Karpas-422 (cell line): ENCODE measurements at regions not wholly inside any gene's neighbourhood (a gene's known extent, or its start where the extent isn't known, plus 50 kb on each side); places are given as distances from the start of the nearest gene placed in this dataset.

ENCODE experiments used
- DNase-seq: peaks from one replicate; pipeline ENCODE4 v3.0.0-alpha.2; 2015
- H2AFZ ChIP-seq: fragments of 200-600 bp; sonication (generic); 2 replicates; pipeline ENCODE4 v1.6.1; 2014; ENCODE audit warnings: antibody characterized with exemption, low read length, mixed read lengths
- H3K27ac ChIP-seq: fragments of 200-600 bp; sonication (generic); 2 replicates; pipeline ENCODE4 v1.5.1; 2014; ENCODE audit warnings: mild to moderate bottlenecking, low read length, moderate library complexity
- H3K27me3 ChIP-seq: fragments of 200-600 bp; sonication (generic); 2 replicates; pipeline ENCODE4 v1.6.1; 2014; ENCODE audit warnings: low read length, mixed read lengths
- H3K36me3 ChIP-seq: fragments of 200-600 bp; sonication (generic); 2 replicates; pipeline ENCODE4 v1.6.1; 2014; ENCODE audit warnings: low read length, mixed read lengths; ENCODE audit not compliant: insufficient read depth
- H3K4me1 ChIP-seq: fragments of 200-600 bp; sonication (generic); 2 replicates; pipeline ENCODE4 v1.6.1; 2014; ENCODE audit warnings: mild to moderate bottlenecking, low read length, mixed read lengths
- H3K4me2 ChIP-seq: fragments of 200-600 bp; sonication (generic); 2 replicates; pipeline ENCODE4 v1.6.1; 2014; ENCODE audit warnings: low read length, low read depth, mild to moderate bottlenecking; ENCODE audit not compliant: poor library complexity, severe bottlenecking
- H3K4me3 ChIP-seq: fragments of 200-600 bp; sonication (generic); 2 replicates; pipeline ENCODE4 v1.5.1; 2014; ENCODE audit warnings: mild to moderate bottlenecking, antibody characterized with exemption, low read length, mixed read lengths
- H3K79me2 ChIP-seq: fragments of 200-600 bp; sonication (generic); 2 replicates; pipeline ENCODE4 v1.6.1; 2014; ENCODE audit warnings: mild to moderate bottlenecking, low read length, mixed read lengths
- H3K9ac ChIP-seq: fragments of 200-600 bp; sonication (generic); 2 replicates; pipeline ENCODE4 v1.6.0; 2014; ENCODE audit warnings: low read length
- H3K9me2 ChIP-seq: fragments of 200-600 bp; sonication (generic), shearing (Covaris generic); replicated peaks from 2 replicates; pipeline ENCODE4 v1.6.0; 2014; ENCODE audit warnings: mild to moderate bottlenecking, low read length, moderate library complexity; ENCODE audit not compliant: insufficient read depth
- H3K9me3 ChIP-seq: fragments of 300-700, 200-600 bp; sonication (generic); 2 replicates; pipeline ENCODE4 v1.6.1; 2014; ENCODE audit warnings: low read length, mixed read lengths
- H4K20me1 ChIP-seq: fragments of 200-600 bp; sonication (generic); 2 replicates; pipeline ENCODE4 v1.6.1; 2014; ENCODE audit warnings: mild to moderate bottlenecking, antibody characterized with exemption, low read length, low read depth; ENCODE audit not compliant: insufficient read depth

GRCh38 chr5:57817001-57817453 is 334.4 kb upstream of the ACTBL2 start:
- H3K4me1 ChIP-seq = no peaks in the 10 kb centered on the region
- H2AFZ ChIP-seq = no peak overlapping the region
- H3K36me3 ChIP-seq = no peaks in the 10 kb centered on the region
- H4K20me1 ChIP-seq = no peaks in the 10 kb centered on the region
- no peak for DNase-seq
- no peak overlapping the region for H3K4me2 ChIP-seq
- no peaks in the 10 kb centered on the region for H3K79me2 ChIP-seq
- H3K27me3 ChIP-seq = no peaks in the 10 kb centered on the region
- H3K9me2 ChIP-seq = no peaks in the 10 kb centered on the region
- H3K27ac ChIP-seq = no peak overlapping the region
- no peak overlapping the region for H3K9ac ChIP-seq
- H3K9me3 ChIP-seq = no peaks in the 10 kb centered on the region
- no peak overlapping the region for H3K4me3 ChIP-seq

DNA sequence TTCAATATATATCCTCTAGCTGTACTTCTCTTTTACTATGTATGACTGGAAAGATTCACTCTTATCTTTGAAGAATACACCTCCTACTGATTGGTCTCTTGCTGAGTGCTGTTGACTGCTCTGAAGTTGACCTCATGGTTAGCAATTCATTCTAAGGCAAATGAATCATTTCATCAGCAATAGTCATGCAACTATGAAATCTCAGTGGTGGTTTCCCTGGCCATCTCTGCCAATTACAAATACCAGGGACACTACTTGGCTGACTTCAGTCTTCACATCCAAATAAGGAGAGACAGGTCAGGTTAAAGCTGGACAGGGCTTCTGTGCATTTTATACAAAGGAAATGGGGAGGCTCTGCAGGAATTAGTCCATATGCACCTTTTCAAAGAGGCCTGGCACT is 333.5 kb upstream of the ACTBL2 start:
- Histone ChIP-seq H3K4me1 (no peaks in the 10 kb centered on the region), H3K27me3 (no peaks in the 10 kb centered on the region), H3K9me3 (no peaks in the 10 kb centered on the region), H3K9ac (no peak overlapping the region), H4K20me1 (no peaks in the 10 kb centered on the region), H2AFZ (no peak overlapping the region), H3K4me2 (no peak overlapping the region), H3K4me3 (no peak overlapping the region), H3K79me2 (no peaks in the 10 kb centered on the region), H3K36me3 (no peaks in the 10 kb centered on the region), H3K27ac (no peak overlapping the region), H3K9me2 (no peaks in the 10 kb centered on the region)
- no peak for DNase-seq

DNA sequence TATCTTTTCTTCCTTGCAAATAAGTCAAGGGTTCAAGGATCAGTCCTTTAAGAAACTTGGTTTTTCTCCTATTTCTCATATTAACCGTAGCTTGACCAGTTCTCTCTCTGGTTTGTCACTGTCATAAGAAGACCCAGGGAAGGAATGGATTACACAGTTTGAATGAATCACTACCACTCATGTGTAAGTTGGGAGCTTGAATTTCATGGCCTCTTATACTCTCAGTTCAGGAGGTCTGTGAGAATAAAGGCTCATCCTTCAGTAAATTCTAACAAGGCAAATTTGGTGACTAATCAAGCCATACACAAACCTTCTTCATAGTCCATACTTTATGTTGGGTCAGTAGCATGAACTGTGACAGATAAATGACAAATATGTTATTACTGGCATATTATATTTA is 323.1 kb upstream of the ACTBL2 start:
- H4K20me1 ChIP-seq = no peaks in the 10 kb centered on the region
- no peaks in the 10 kb centered on the region for H3K4me1 ChIP-seq
- no peaks in the 10 kb centered on the region for H3K9me3 ChIP-seq
- H3K4me3 ChIP-seq = no peak overlapping the region
- no peaks in the 10 kb centered on the region for H3K27me3 ChIP-seq
- no peaks in the 10 kb centered on the region for H3K79me2 ChIP-seq
- H3K9ac ChIP-seq = no peak overlapping the region
- no peaks in the 10 kb centered on the region for H3K36me3 ChIP-seq
- H3K4me2 ChIP-seq = no peak overlapping the region
- DNase-seq = no peak
- H3K9me2 ChIP-seq = no peaks in the 10 kb centered on the region
- H3K27ac ChIP-seq = no peak overlapping the region
- H2AFZ ChIP-seq = no peak overlapping the region

- H3K36me3 ChIP-seq = no peaks in the 10 kb centered on the region
- no peaks in the 10 kb centered on the region for H4K20me1 ChIP-seq
- no peaks in the 10 kb centered on the region for H3K27me3 ChIP-seq
- H2AFZ ChIP-seq = no peak overlapping the region
- H3K9ac ChIP-seq = no peak overlapping the region
- H3K9me2 ChIP-seq = no peaks in the 10 kb centered on the region
- H3K9me3 ChIP-seq = no peaks in the 10 kb centered on the region
- no peak for DNase-seq
- no peaks in the 10 kb centered on the region for H3K79me2 ChIP-seq
- no peak overlapping the region for H3K4me3 ChIP-seq
- no peak overlapping the region for H3K27ac ChIP-seq
- H3K4me2 ChIP-seq = no peak overlapping the region
- no peaks in the 10 kb centered on the region for H3K4me1 ChIP-seq
Measured at GRCh38 chr5:57805170-57805569, 322.6 kb upstream of the ACTBL2 start.

DNA sequence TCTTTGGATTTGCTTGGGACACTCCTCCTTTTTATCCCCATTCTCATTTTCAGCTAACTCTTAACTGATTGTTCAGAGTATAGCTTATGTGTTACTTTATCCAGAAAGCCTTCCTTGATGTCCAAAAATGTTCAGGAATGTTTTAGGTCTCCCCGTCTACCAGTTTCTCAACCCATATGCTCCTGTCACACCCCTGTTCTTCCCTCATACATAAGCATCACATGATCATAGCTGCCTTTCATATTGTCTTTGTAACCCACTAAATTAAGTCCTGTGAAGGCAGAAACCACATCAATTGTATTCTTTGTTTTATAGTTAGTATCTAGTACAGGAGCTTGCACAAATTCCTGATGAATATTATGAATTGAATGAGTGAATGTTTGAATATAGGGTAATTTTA is 321.9 kb upstream of the ACTBL2 start:
- Histone ChIP-seq H3K4me2 (no peak overlapping the region), H3K9me2 (no peaks in the 10 kb centered on the region), H3K4me1 (no peaks in the 10 kb centered on the region), H3K9ac (no peak overlapping the region), H3K36me3 (no peaks in the 10 kb centered on the region), H3K9me3 (no peaks in the 10 kb centered on the region), H3K27ac (no peak overlapping the region), H3K79me2 (no peaks in the 10 kb centered on the region), H3K27me3 (no peaks in the 10 kb centered on the region), H4K20me1 (no peaks in the 10 kb centered on the region), H2AFZ (no peak overlapping the region), H3K4me3 (no peak overlapping the region)
- DNase-seq = no peak

DNA sequence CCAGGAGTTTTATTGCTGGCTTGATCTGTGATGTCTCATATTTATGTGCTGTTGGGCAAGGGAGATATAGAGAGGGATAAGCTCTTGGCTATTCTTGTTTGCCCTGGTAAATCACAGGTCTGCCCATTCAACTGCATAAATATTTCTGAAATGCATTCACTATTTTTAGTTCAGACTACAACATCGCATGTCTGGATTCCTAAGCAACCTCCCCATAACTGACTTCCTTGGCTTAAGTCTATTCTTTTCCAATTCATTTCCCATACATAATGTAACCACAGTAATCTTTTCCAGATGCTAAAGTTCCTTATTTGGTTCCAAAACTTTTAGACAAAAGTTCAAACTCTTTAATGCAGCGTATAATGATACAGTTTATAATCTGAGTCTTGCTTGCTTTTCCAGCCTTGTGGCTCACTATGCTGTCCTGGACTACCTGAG is 321.4 kb upstream of the ACTBL2 start:
- no peaks in the 10 kb centered on the region for H3K79me2 ChIP-seq
- no peak overlapping the region for H3K9ac ChIP-seq
- DNase-seq = no peak
- no peaks in the 10 kb centered on the region for H3K9me2 ChIP-seq
- no peak overlapping the region for H2AFZ ChIP-seq
- H3K4me3 ChIP-seq = no peak overlapping the region
- H4K20me1 ChIP-seq = no peaks in the 10 kb centered on the region
- H3K9me3 ChIP-seq = no peaks in the 10 kb centered on the region
- H3K4me1 ChIP-seq = no peaks in the 10 kb centered on the region
- no peak overlapping the region for H3K27ac ChIP-seq
- no peaks in the 10 kb centered on the region for H3K27me3 ChIP-seq
- H3K36me3 ChIP-seq = no peaks in the 10 kb centered on the region
- H3K4me2 ChIP-seq = no peak overlapping the region

DNA sequence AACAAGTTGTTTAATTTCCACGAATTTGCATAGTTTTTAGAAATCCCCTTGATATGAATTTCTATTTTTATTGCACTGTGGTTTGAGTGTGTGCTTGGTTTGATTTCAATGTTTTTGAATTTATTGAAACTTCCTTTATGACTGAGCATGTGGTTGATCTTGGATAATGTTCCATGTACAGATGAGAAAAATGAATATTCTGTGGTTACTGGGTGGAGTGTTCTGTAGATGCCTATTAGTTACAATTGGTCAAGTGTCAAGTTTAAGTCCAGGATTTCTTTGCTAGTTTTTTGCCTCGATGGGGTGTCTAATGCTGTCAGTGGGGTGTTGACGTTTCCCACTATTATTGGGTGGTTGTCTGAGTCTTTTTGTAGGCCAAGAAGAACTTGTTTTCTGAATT is 319.5 kb upstream of the ACTBL2 start:
- H4K20me1 ChIP-seq = no peaks in the 10 kb centered on the region
- no peak overlapping the region for H3K4me2 ChIP-seq
- no peak overlapping the region for H2AFZ ChIP-seq
- H3K9me3 ChIP-seq = no peaks in the 10 kb centered on the region
- H3K4me1 ChIP-seq = no peaks in the 10 kb centered on the region
- no peak overlapping the region for H3K27ac ChIP-seq
- H3K9me2 ChIP-seq = no peaks in the 10 kb centered on the region
- DNase-seq = no peak
- no peak overlapping the region for H3K9ac ChIP-seq
- H3K79me2 ChIP-seq = no peaks in the 10 kb centered on the region
- H3K4me3 ChIP-seq = no peak overlapping the region
- H3K36me3 ChIP-seq = no peaks in the 10 kb centered on the region
- H3K27me3 ChIP-seq = no peaks in the 10 kb centered on the region

- Histone ChIP-seq H3K4me1 (no peaks in the 10 kb centered on the region), H3K27ac (no peak overlapping the region), H3K27me3 (no peaks in the 10 kb centered on the region), H2AFZ (no peak overlapping the region), H4K20me1 (no peaks in the 10 kb centered on the region), H3K79me2 (no peaks in the 10 kb centered on the region), H3K4me2 (no peak overlapping the region), H3K36me3 (no peaks in the 10 kb centered on the region), H3K9ac (no peak overlapping the region), H3K9me3 (no peaks in the 10 kb centered on the region), H3K4me3 (no peak overlapping the region), H3K9me2 (no peaks in the 10 kb centered on the region)
- DNase-seq = no peak
Measured at GRCh38 chr5:57795203-57795602, 312.6 kb upstream of the ACTBL2 start.

GRCh38 chr5:57791875-57792274 is 309.3 kb upstream of the ACTBL2 start:
- Histone ChIP-seq H3K9me2 (no peaks in the 10 kb centered on the region), H3K4me2 (no peak overlapping the region), H3K9ac (no peak overlapping the region), H3K27me3 (no peaks in the 10 kb centered on the region), H3K36me3 (no peaks in the 10 kb centered on the region), H3K9me3 (no peaks in the 10 kb centered on the region), H3K4me3 (no peak overlapping the region), H3K27ac (no peak overlapping the region), H4K20me1 (no peaks in the 10 kb centered on the region), H2AFZ (no peak overlapping the region), H3K4me1 (no peaks in the 10 kb centered on the region), H3K79me2 (no peaks in the 10 kb centered on the region)
- no peak for DNase-seq
